Suprapubic skin (tissue), 4 donors: ENCODE measurements at regions not wholly inside any gene's neighbourhood (a gene's known extent, or its start where the extent isn't known, plus 50 kb on each side); places are given as distances from the start of the nearest gene placed in this dataset.

ENCODE experiments used
- DNase-seq, 2 donors: peaks; one replicate each; pipeline ENCODE4 v3.0.0-alpha.2; 2019; ENCODE audit warnings: low spot score in 2 of 2
- H3K27ac ChIP-seq: fragments of 200-600 bp; sonication (generic); one replicate; pipeline ENCODE4 v1.5.1; 2019
- H3K27me3 ChIP-seq: fragments of 200-600 bp; sonication (generic); one replicate; pipeline ENCODE4 v1.5.1; 2019
- H3K36me3 ChIP-seq: fragments of 200-600 bp; sonication (generic); one replicate; pipeline ENCODE4 v1.5.1; 2019
- H3K4me1 ChIP-seq: fragments of 200-600 bp; sonication (generic); one replicate; pipeline ENCODE4 v1.5.1; 2019
- H3K4me3 ChIP-seq: fragments of 200-600 bp; sonication (generic); one replicate; pipeline ENCODE4 v1.5.1; 2019; ENCODE audit warnings: mild to moderate bottlenecking
- H3K9me3 ChIP-seq: fragments of 200-600 bp; sonication (generic); one replicate; pipeline ENCODE4 v1.5.1; 2019
- EP300 ChIP-seq: sonication (generic); formaldehyde crosslinking; IDR thresholded peaks from one replicate; pipeline ENCODE4 v1.6.1; 2017; ENCODE audit warnings: antibody characterized with exemption
- POLR2A ChIP-seq, 2 donors: fragments of 450-650 bp; IDR thresholded peaks; one replicate each; pipeline ENCODE4 v1.6.1; 2017; ENCODE audit warnings: antibody characterized with exemption in 2 of 2, mild to moderate bottlenecking in 2 of 2, moderate library complexity in 2 of 2
- POLR2AphosphoS5 ChIP-seq, 3 donors: sonication (generic); formaldehyde crosslinking; IDR thresholded peaks; one replicate each; pipeline ENCODE4 v1.6.1; 2017; ENCODE audit warnings: antibody characterized with exemption in 3 of 3
- WGBS: methylation state at CpG from one replicate; pipeline ENCODE4 v1.1.5; 2018; 5-methylcytosine and 5-hydroxymethylcytosine counted together
- TF ChIP-seq, protein P1 (sequence below), 2 donors: fragments of 200-600 bp in 1 of 2; fragments of 450-650 bp in 1 of 2; sonication (generic) in 1 of 2; IDR thresholded peaks; one replicate each; pipeline ENCODE4 v1.5.1; 2016 to 2019; ENCODE audit warnings: antibody characterized with exemption in 2 of 2, mild to moderate bottlenecking in 1 of 2, moderate library complexity in 1 of 2

DNA sequence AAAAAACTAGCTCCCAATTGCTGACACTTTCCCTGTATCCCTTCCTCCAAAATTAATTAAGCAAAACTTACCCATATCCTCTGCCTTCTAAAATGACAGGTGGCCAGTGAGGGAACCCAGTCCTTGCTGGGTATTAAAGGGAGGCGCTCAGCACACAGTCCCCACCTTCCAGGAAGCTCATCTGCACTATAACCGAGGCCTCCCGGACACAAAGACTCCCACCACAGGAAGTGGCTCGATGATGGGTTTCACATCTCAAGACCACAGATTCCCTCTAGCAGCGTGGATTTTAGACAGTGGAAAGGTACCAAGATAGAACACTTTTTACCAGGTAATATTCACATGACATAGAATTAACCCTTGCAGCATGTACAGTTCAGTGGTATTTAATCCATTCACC lies 126.8 kb upstream of the NCOR2 start:
- 63% methylated on average over 5 of the region's 5 CpGs for WGBS
- no peak for DNase-seq
- Histone ChIP-seq H3K27ac (no peak overlapping the region), H3K4me3 (no peak overlapping the region), H3K9me3 (peaks cover 8% of the 10 kb centered on the region), H3K36me3 (no peaks in the 10 kb centered on the region), H3K27me3 (no peaks in the 10 kb centered on the region), H3K4me1 (peaks cover 25% of the 10 kb centered on the region)
- TF ChIP-seq POLR2A (IDR thresholded peaks at IDR 0.05) (no peak), EP300 (no peak), POLR2AphosphoS5 (IDR thresholded peaks at IDR 0.05) (no peak)
- TF ChIP-seq, protein P1, sequence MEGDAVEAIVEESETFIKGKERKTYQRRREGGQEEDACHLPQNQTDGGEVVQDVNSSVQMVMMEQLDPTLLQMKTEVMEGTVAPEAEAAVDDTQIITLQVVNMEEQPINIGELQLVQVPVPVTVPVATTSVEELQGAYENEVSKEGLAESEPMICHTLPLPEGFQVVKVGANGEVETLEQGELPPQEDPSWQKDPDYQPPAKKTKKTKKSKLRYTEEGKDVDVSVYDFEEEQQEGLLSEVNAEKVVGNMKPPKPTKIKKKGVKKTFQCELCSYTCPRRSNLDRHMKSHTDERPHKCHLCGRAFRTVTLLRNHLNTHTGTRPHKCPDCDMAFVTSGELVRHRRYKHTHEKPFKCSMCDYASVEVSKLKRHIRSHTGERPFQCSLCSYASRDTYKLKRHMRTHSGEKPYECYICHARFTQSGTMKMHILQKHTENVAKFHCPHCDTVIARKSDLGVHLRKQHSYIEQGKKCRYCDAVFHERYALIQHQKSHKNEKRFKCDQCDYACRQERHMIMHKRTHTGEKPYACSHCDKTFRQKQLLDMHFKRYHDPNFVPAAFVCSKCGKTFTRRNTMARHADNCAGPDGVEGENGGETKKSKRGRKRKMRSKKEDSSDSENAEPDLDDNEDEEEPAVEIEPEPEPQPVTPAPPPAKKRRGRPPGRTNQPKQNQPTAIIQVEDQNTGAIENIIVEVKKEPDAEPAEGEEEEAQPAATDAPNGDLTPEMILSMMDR (IDR thresholded peaks at IDR 0.05): no peak

DNA sequence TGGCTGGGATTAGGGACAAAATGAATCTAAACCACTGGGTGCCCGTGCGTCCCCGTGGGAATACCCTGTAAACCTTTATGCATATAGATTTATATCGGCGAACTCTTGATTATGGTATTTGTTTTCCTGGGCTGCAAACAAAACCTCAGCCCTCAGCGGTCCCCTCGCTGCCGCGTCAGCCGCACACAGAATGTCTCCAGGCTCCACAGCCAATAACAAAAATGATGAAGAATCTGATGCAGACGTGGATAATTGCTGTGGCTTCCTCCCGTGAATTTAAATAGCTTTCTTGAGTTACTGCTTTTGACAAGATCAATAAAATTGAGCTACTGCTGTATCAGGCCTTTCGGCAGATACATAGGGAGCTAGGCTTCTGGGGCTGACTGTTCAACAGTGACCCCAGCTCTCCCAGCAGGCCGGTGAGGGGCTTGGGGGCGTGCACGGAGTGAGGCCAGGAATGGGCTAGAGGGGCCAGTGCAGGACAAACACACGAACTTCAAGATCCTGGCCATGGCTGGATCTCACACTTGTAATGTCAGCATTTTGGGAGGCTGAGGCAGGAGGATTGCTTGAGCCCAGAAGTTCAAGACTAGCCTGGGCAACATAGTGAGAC lies 125.8 kb upstream of the NCOR2 start:
- peaks cover 24% of the 10 kb centered on the region for H3K4me1 ChIP-seq
- TF ChIP-seq POLR2A (IDR thresholded peaks at IDR 0.05): no peak
- TF ChIP-seq EP300: no peak
- TF ChIP-seq, protein P1 (IDR thresholded peaks at IDR 0.05): no peak
- TF ChIP-seq POLR2AphosphoS5 (IDR thresholded peaks at IDR 0.05): no peak
- 75% methylated on average over 17 of the region's 17 CpGs for WGBS
- no peak overlapping the region for H3K27ac ChIP-seq
- peaks cover 8% of the 10 kb centered on the region for H3K9me3 ChIP-seq
- H3K27me3 ChIP-seq: no peaks in the 10 kb centered on the region
- no peaks in the 10 kb centered on the region for H3K36me3 ChIP-seq
- no peak overlapping the region for H3K4me3 ChIP-seq
- DNase-seq: no peak

DNA sequence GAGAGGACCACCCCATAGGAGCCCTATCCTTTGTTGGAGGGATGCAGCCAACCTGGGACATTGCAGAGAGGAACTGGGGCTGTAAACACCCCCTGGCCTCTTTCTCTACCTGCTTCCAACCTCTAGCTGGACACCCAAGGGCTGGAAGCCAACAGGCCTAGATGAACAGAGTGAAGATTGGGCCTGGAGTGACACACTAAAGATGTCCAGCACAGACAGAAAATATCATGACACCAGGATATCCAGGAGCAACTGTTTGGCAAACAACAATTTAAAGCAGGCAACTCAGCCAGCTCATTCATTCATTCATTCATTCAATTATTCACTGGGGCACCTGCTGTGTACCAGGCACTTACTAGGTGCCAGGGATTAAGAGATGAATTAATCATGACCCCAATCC lies 125.0 kb upstream of the NCOR2 start:
- no peaks in the 10 kb centered on the region for H3K27me3 ChIP-seq
- H3K4me3 ChIP-seq: no peak overlapping the region
- no peak for DNase-seq
- H3K9me3 ChIP-seq: peaks cover 8% of the 10 kb centered on the region
- no peak overlapping the region for H3K27ac ChIP-seq
- TF ChIP-seq, protein P1 (IDR thresholded peaks at IDR 0.05): no peak
- H3K4me1 ChIP-seq: peaks cover 26% of the 10 kb centered on the region
- no peaks in the 10 kb centered on the region for H3K36me3 ChIP-seq

DNA sequence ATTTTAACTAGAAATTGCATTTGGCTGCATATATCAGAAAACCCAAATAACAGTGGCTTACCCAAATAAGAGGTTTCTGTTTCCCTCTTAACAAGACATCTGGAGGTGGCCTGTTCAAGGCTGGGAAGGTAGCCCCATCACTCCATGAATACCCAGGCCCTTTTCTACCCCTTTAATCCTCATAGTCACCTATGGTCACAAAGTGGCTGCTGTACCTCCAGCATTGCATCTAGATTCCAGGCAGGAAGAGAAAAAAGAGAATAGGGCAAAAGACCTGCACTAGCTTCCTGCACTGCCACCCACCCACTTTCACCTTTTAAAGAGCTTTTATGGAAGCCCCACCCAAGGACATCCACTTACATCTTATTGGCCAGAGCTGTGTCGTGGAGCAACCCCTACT lies 124.0 kb upstream of the NCOR2 start:
- Histone ChIP-seq H3K4me1 (peaks cover 26% of the 10 kb centered on the region), H3K36me3 (no peaks in the 10 kb centered on the region), H3K4me3 (no peak overlapping the region), H3K27me3 (no peaks in the 10 kb centered on the region), H3K9me3 (peaks cover 8% of the 10 kb centered on the region), H3K27ac (no peak overlapping the region)
- 100% methylated on average over 1 of the region's 1 CpG for WGBS
- no peak for TF ChIP-seq POLR2A (IDR thresholded peaks at IDR 0.05)
- no peak for TF ChIP-seq POLR2AphosphoS5 (IDR thresholded peaks at IDR 0.05)
- no peak for TF ChIP-seq EP300
- TF ChIP-seq, protein P1 (IDR thresholded peaks at IDR 0.05): no peak
- DNase-seq: no peak

DNA sequence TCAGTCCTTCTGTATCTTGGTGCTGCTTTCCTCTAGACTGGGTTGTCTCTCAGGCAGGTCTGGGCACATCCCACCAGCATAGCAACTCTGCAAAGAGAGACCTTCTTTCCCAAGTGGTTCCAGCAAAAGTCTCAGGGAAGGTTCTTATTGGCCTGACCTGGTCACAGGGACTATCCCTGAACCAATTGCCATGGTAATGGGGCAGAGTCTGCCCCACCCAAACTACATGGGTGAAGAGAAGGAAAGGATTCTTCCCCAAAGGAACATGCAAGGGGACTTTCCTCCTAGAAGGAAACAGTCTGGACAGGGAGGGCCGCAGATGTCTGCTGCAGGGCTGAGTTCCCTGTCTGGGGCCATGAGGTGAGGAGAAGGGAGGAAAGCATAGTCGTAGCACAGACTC lies 122.2 kb upstream of the NCOR2 start:
- no peak overlapping the region for H3K4me3 ChIP-seq
- no peaks in the 10 kb centered on the region for H3K36me3 ChIP-seq
- H3K9me3 ChIP-seq: peaks cover 8% of the 10 kb centered on the region
- no peak for DNase-seq
- H3K4me1 ChIP-seq: peaks cover 33% of the 10 kb centered on the region
- no peaks in the 10 kb centered on the region for H3K27me3 ChIP-seq
- H3K27ac ChIP-seq: no peak overlapping the region
- TF ChIP-seq POLR2A (IDR thresholded peaks at IDR 0.05) (no peak), EP300 (no peak), POLR2AphosphoS5 (IDR thresholded peaks at IDR 0.05) (no peak)
- TF ChIP-seq, protein P1 (IDR thresholded peaks at IDR 0.05): no peak
- 94% methylated on average over 2 of the region's 2 CpGs for WGBS
